Small intestine (tissue), 7 donors: ENCODE measurements at regions not wholly inside any gene's neighbourhood (a gene's known extent, or its start where the extent isn't known, plus 50 kb on each side); places are given as distances from the start of the nearest gene placed in this dataset.

Source experiments
- DNase-seq, 2 donors: peaks; one replicate each; pipeline versions ENCODE4 v3.0.0 to v3.0.0-alpha.2; 2013
- FAIRE-seq: peaks from 2 replicates; lab custom pipeline; 2012; peaks lifted over from hg19 to GRCh38; lab: Jason Lieb, UNC
- H3K27ac ChIP-seq, 3 donors: one replicate each; pipeline ENCODE4 v1.5.1; 2013; ENCODE audit warnings: low read length in 2 of 3, mild to moderate bottlenecking in 2 of 3, control low read depth in 1 of 3, inconsistent platforms in 1 of 3, low read depth in 1 of 3, moderate library complexity in 1 of 3
- H3K27me3 ChIP-seq, 3 donors: one replicate each; pipeline ENCODE4 v1.6.1; 2013; ENCODE audit warnings: low read length in 3 of 3, inconsistent platforms in 1 of 3; ENCODE audit not compliant: control insufficient read depth in 3 of 3, insufficient read depth in 3 of 3
- H3K36me3 ChIP-seq, 3 donors: one replicate each; pipeline ENCODE4 v1.6.1; 2013; ENCODE audit warnings: low read length in 3 of 3, inconsistent platforms in 1 of 3, low read depth in 1 of 3, mild to moderate bottlenecking in 1 of 3, moderate library complexity in 1 of 3; ENCODE audit not compliant: control insufficient read depth in 3 of 3, insufficient read depth in 2 of 3
- H3K4me1 ChIP-seq, 3 donors: one replicate each; pipeline ENCODE4 v1.6.1; 2013; ENCODE audit warnings: low read length in 2 of 3, inconsistent platforms in 1 of 3, low read depth in 1 of 3, mild to moderate bottlenecking in 1 of 3, moderate library complexity in 1 of 3; ENCODE audit not compliant: control insufficient read depth in 3 of 3, insufficient read depth in 2 of 3
- H3K4me3 ChIP-seq, 3 donors: one replicate each; pipeline ENCODE4 v1.5.1; 2013; ENCODE audit warnings: low read length in 3 of 3, control low read depth in 1 of 3, inconsistent platforms in 1 of 3, low read depth in 1 of 3, mild to moderate bottlenecking in 1 of 3, moderate library complexity in 1 of 3
- H3K9me3 ChIP-seq, 2 donors: one replicate each; pipeline ENCODE4 v1.6.1; 2013; ENCODE audit warnings: low read depth in 1 of 2, low read length in 1 of 2; ENCODE audit not compliant: control insufficient read depth in 2 of 2, insufficient read depth in 1 of 2
- WGBS, 3 donors: extraction: QIAGEN DNeasy Blood & Tissue Kit; methylation state at CpG; one replicate each; pipeline ENCODE4 v1.1.7; 2013; 5-methylcytosine and 5-hydroxymethylcytosine counted together
- donor health status: healthy with polysubstance abuse.
- donor health status: control.
- donor health status: control.
- donor health status: Bipolar disorder and iron deficiency.
- donor health status: healthy.

- FAIRE-seq, result no peak
These were observed 575.4 kb upstream of the CADM1 start for GRCh38 chr11:116079580-116079979.

GRCh38 chr11:116078101-116078591 lies 573.9 kb upstream of the CADM1 start:
- Histone ChIP-seq H3K27me3 (peaks cover 0 to 10% (median 3%) of the 10 kb centered on the region in 3 donors), H3K9me3 (no peaks in the 10 kb centered on the region), H3K4me3 (no peak overlapping the region), H3K36me3 (no peaks in the 10 kb centered on the region), H3K27ac (no peak overlapping the region), H3K4me1 (peaks cover 0 to 6% (median 0%) of the 10 kb centered on the region in 3 donors)
- no peak for FAIRE-seq
- DNase-seq, result peak in 1 of 2 donors; percentile 21
- 35 to 56% (median 43%) methylated on average over 6 of the region's 6 CpGs for WGBS, 3 donors

More at GRCh38 chr11:116079580-116079979, 575.4 kb upstream of the CADM1 start:
- H3K9me3 ChIP-seq, result no peaks in the 10 kb centered on the region
- H3K27ac ChIP-seq, result no peak overlapping the region
- no peak for DNase-seq
- peaks cover 0 to 4% (median 0%) of the 10 kb centered on the region in 3 donors for H3K4me1 ChIP-seq
- WGBS, 3 donors, result 88 to 96% (median 92%) methylated on average over 2 of the region's 2 CpGs
- no peaks in the 10 kb centered on the region for H3K36me3 ChIP-seq
- no peak overlapping the region for H3K4me3 ChIP-seq
- peaks cover 0 to 8% (median 3%) of the 10 kb centered on the region in 3 donors for H3K27me3 ChIP-seq

DNA sequence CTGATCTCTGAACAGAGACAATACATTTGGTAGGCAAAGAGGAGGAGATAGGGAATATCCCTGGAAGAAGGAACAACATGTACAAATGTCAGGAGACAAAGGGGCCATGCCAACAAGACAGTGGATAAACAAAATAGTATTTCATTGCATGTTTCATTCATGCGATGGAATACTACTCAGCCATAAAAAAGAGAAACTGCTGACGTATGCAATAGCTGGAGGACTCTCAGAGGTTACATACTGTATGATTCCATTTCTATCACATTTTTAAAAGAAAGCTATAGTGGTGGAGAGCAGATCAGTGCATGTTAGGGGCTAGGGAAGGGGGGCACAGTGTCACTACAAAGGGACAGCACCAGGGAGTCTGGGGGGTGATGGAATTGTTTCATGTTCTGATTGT lies 572.9 kb upstream of the CADM1 start:
- Histone ChIP-seq H3K36me3 (no peaks in the 10 kb centered on the region), H3K4me1 (peaks cover 0 to 6% (median 0%) of the 10 kb centered on the region in 3 donors), H3K9me3 (no peaks in the 10 kb centered on the region), H3K27me3 (peaks cover 0 to 7% (median 3%) of the 10 kb centered on the region in 3 donors), H3K27ac (no peak overlapping the region), H3K4me3 (no peak overlapping the region)
- FAIRE-seq (no peak), DNase-seq (no peak)
- 83 to 99% (median 95%) methylated on average over 2 of the region's 2 CpGs for WGBS, 3 donors

DNA sequence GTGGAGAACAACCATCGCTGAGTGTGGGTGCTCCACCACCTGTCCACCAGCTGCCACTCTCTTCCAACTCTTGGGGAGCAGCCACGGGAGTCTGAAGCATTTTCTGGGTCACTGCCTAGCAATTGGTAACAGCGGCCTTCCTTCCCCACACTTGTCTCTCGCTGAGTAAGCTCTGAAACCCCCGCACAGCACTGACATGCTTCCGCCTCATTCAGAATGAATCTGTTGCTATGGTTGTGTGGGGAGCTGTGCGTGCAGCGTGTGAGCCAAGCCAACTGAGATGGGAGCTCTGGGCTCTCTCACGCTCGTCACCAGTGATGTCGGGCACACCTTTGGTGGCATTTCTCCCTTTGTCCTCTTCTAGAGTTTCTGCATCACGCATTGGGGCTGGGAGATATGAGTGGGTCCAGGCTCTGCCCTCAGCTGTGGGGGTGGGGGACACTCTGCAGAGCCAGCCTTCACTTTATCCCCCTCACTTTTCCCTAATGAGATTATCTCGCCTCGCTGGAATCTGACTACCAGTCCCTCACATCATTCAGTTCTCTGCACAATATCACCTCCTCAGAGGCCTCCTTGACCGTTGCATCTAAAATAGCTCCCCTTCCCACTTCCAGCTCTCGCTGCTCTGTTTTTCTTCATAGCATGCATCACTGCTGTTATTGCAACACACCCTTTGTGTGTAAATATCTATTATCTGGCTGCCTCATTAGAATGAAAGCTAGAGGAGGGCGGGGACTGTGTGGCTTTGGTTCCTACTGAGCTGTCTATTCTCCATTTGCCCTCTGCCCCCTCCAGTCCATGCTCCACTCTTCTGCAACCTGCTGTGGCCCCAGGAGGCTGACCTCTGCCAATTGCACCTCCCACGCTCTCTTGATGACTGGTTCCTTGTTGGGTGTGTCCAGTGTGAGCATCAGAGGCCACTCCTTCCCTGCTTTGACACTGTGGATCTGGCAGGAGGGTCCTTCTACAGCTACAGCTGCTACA lies 569.9 kb upstream of the CADM1 start:
- Histone ChIP-seq H3K27ac (no peak overlapping the region), H3K27me3 (peaks cover 0 to 8% (median 7%) of the 10 kb centered on the region in 3 donors), H3K4me3 (no peak overlapping the region), H3K4me1 (peaks cover 0 to 6% (median 0%) of the 10 kb centered on the region in 3 donors), H3K9me3 (no peaks in the 10 kb centered on the region), H3K36me3 (no peaks in the 10 kb centered on the region)
- FAIRE-seq (no peak), DNase-seq (peak; percentile 74 to 76)
- 35 to 43% (median 36%) methylated on average over 18 of the region's 18 CpGs for WGBS, 3 donors

GRCh38 chr11:116072601-116073410 lies 568.6 kb upstream of the CADM1 start:
- Histone ChIP-seq H3K27me3 (peaks cover 0 to 8% (median 5%) of the 10 kb centered on the region in 3 donors), H3K27ac (no peak overlapping the region), H3K4me1 (peaks cover 0 to 6% (median 0%) of the 10 kb centered on the region in 3 donors), H3K36me3 (no peaks in the 10 kb centered on the region), H3K9me3 (peaks cover 0 to 1% of the 10 kb centered on the region in 2 donors), H3K4me3 (no peak overlapping the region)
- DNase-seq, result no peak
- WGBS, 3 donors, result 76 to 83% (median 80%) methylated on average over 16 of the region's 16 CpGs
- FAIRE-seq, result no peak

GRCh38 chr11:116072133-116072532 lies 567.9 kb upstream of the CADM1 start:
- Histone ChIP-seq H3K36me3 (no peaks in the 10 kb centered on the region), H3K4me3 (no peak overlapping the region), H3K4me1 (peaks cover 0 to 6% (median 0%) of the 10 kb centered on the region in 3 donors), H3K27me3 (peaks cover 0 to 8% (median 5%) of the 10 kb centered on the region in 3 donors), H3K27ac (no peak overlapping the region), H3K9me3 (peaks cover 0 to 4% of the 10 kb centered on the region in 2 donors)
- FAIRE-seq, result no peak
- WGBS, 3 donors, result 65 to 80% (median 74%) methylated on average over 4 of the region's 4 CpGs
- no peak for DNase-seq

GRCh38 chr11:116071241-116071640 lies 567.0 kb upstream of the CADM1 start:
- Histone ChIP-seq H3K4me1 (peaks cover 0 to 6% (median 0%) of the 10 kb centered on the region in 3 donors), H3K9me3 (peaks cover 0 to 4% of the 10 kb centered on the region in 2 donors), H3K36me3 (no peaks in the 10 kb centered on the region), H3K27me3 (peaks cover 0 to 5% (median 4%) of the 10 kb centered on the region in 3 donors), H3K4me3 (no peak overlapping the region), H3K27ac (no peak overlapping the region)
- 80 to 85% (median 83%) methylated on average over 6 of the region's 6 CpGs for WGBS, 3 donors
- DNase-seq (no peak), FAIRE-seq (no peak)

GRCh38 chr11:116070520-116070919 lies 566.3 kb upstream of the CADM1 start:
- no peak for DNase-seq
- peaks cover 0 to 4% (median 2%) of the 10 kb centered on the region in 3 donors for H3K27me3 ChIP-seq

More at GRCh38 chr11:116070520-116070919, 566.3 kb upstream of the CADM1 start:
- WGBS, 3 donors, result 52 to 84% (median 74%) methylated on average over 4 of the region's 4 CpGs
- Histone ChIP-seq H3K4me3 (no peak overlapping the region), H3K9me3 (peaks cover 0 to 4% of the 10 kb centered on the region in 2 donors), H3K36me3 (no peaks in the 10 kb centered on the region), H3K27ac (no peak overlapping the region), H3K4me1 (peaks cover 0 to 6% (median 0%) of the 10 kb centered on the region in 3 donors)
- FAIRE-seq, result no peak
